ENCODE measurements at regions not wholly inside any gene's neighbourhood (a gene's known extent, or its start where the extent isn't known, plus 50 kb on each side); places are given as distances from the start of the nearest gene placed in this dataset.

- no peaks in the 10 kb centered on the region for H3K9me3 ChIP-seq
- no peaks in the 10 kb centered on the region for H3K4me1 ChIP-seq (replicated peaks)
- H3K27me3 ChIP-seq (replicated peaks; ENCODE audit: insufficient read depth), result no peaks in the 10 kb centered on the region
- no peak overlapping the region for H3K27ac ChIP-seq
- WGBS, result 18% methylated on average over 1 of the region's 1 CpG
- no peak for DNase-seq (ENCODE audit: low spot score)
- TF ChIP-seq CTCF (IDR thresholded peaks at IDR 0.05) (no peak), POLR2AphosphoS5 (IDR thresholded peaks at IDR 0.05) (no peak), POLR2A (IDR thresholded peaks at IDR 0.05) (no peak)
- H3K4me3 ChIP-seq, result no peak overlapping the region
- intact Hi-C loops (cut with DNase I), result no loop called here
- no peaks in the 10 kb centered on the region for H3K36me3 ChIP-seq
Observed at GRCh38 chr18:3328532-3328931, 66.6 kb downstream of the MYL12B start.

DNA sequence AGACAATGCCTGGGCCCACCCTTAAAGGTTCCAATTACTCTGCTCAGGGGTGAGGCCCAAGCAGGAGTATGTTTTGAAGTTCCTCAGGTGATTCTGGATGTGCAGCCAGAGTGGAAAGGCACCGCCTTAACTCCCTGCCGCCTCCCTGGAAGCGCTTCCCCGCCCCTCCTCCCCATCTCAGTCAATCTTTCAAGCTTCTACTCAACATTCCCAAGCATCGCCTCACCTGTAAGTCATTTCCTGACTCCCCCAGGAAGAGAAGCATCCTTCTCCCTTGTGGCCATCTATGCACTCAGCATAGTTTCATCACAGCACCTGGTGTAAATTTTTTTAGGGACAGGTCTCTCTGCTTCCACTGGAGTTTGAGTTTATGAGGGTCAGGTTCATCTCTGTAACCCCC, 67.5 kb downstream of the MYL12B start:
- no peak for DNase-seq (ENCODE audit: low spot score)
- WGBS, result 95% methylated on average over 5 of the region's 5 CpGs
- no peaks in the 10 kb centered on the region for H3K9me3 ChIP-seq
- H3K27ac ChIP-seq, result no peak overlapping the region
- no peaks in the 10 kb centered on the region for H3K27me3 ChIP-seq (replicated peaks; ENCODE audit: insufficient read depth)
- TF ChIP-seq CTCF (IDR thresholded peaks at IDR 0.05) (no peak), POLR2AphosphoS5 (IDR thresholded peaks at IDR 0.05) (no peak), POLR2A (IDR thresholded peaks at IDR 0.05) (no peak)
- no peaks in the 10 kb centered on the region for H3K4me1 ChIP-seq (replicated peaks)
- intact Hi-C loops (cut with DNase I), result no loop called here
- no peak overlapping the region for H3K4me3 ChIP-seq
- no peaks in the 10 kb centered on the region for H3K36me3 ChIP-seq

DNA sequence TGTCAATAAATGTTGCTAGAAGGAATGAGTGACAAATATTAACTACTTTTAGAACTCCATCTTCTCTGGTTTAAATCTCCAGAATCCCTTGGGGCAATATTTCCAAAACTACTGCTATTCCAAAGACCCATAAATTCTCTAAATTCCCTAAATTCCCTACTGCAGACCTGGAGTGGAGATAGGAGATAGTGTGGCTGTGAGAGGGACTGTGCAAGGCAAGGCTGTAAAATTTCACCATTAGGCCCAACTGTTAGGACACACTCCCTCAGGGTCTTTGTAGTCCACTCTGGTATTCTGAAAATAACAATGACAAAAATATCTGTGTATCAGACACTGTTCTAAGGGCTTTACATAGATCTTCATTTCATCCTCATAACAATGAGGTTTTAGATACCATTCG, 67.9 kb downstream of the MYL12B start:
- no peaks in the 10 kb centered on the region for H3K36me3 ChIP-seq
- no peak for TF ChIP-seq CTCF (IDR thresholded peaks at IDR 0.05)
- TF ChIP-seq POLR2A (IDR thresholded peaks at IDR 0.05), result no peak
- TF ChIP-seq POLR2AphosphoS5 (IDR thresholded peaks at IDR 0.05), result no peak
- H3K4me1 ChIP-seq (replicated peaks), result no peaks in the 10 kb centered on the region
- no peak for DNase-seq (ENCODE audit: low spot score)
- H3K4me3 ChIP-seq, result no peak overlapping the region
- no peak overlapping the region for H3K27ac ChIP-seq
- no peaks in the 10 kb centered on the region for H3K27me3 ChIP-seq (replicated peaks; ENCODE audit: insufficient read depth)
- H3K9me3 ChIP-seq, result no peaks in the 10 kb centered on the region
- 95% methylated on average over 1 of the region's 1 CpG for WGBS
- intact Hi-C loops (cut with DNase I), result no loop called here

- Histone ChIP-seq H3K36me3 (no peaks in the 10 kb centered on the region), H3K4me3 (no peak overlapping the region), H3K9me3 (no peaks in the 10 kb centered on the region), H3K27ac (no peak overlapping the region), H3K27me3 (replicated peaks; ENCODE audit: insufficient read depth) (no peaks in the 10 kb centered on the region), H3K4me1 (replicated peaks) (no peaks in the 10 kb centered on the region)
- DNase-seq (ENCODE audit: low spot score), result peak; percentile 44
- WGBS, result 57% methylated on average over 12 of the region's 12 CpGs
- intact Hi-C loops (cut with DNase I), result no loop called here
- TF ChIP-seq CTCF (IDR thresholded peaks at IDR 0.05) (no peak), POLR2A (IDR thresholded peaks at IDR 0.05) (no peak), POLR2AphosphoS5 (IDR thresholded peaks at IDR 0.05) (no peak)
Observed at GRCh38 chr18:3330622-3331021, 68.7 kb downstream of the MYL12B start.

GRCh38 chr18:3332376-3332775, 70.4 kb downstream of the MYL12B start:
- Histone ChIP-seq H3K27me3 (replicated peaks; ENCODE audit: insufficient read depth) (no peaks in the 10 kb centered on the region), H3K4me1 (replicated peaks) (no peaks in the 10 kb centered on the region), H3K27ac (no peak overlapping the region), H3K36me3 (no peaks in the 10 kb centered on the region), H3K9me3 (no peaks in the 10 kb centered on the region), H3K4me3 (no peak overlapping the region)
- WGBS, result 84% methylated on average over 2 of the region's 2 CpGs
- no peak for TF ChIP-seq POLR2A (IDR thresholded peaks at IDR 0.05)
- TF ChIP-seq POLR2AphosphoS5 (IDR thresholded peaks at IDR 0.05), result no peak
- no peak for TF ChIP-seq CTCF (IDR thresholded peaks at IDR 0.05)
- intact Hi-C loops (cut with DNase I), result no loop called here
- DNase-seq (ENCODE audit: low spot score), result no peak

Data from prostate gland (tissue), 2 donors.